ENCODE measurements at regions not wholly inside any gene's neighbourhood (a gene's known extent, or its start where the extent isn't known, plus 50 kb on each side); places are given as distances from the start of the nearest gene placed in this dataset.

DNA sequence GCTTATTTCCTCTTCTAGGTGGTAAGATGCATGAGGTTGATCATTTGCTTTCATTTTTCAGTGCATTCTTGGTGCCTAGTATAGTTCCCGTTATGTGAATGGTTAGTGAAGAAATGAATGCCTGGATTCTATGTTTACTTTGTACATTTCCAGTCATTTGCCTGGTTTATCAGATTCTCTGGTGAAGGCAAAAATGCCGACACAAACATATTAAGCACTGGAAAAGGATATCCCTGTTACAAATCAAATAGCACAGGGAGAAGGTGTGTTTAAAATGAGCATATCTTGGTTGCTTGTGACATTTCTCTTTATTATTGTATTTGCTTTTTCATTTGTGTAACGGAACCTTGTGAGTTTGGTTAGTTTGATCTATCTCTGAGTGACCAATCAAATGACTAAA is 211.3 kb downstream of the MBL2 start:
- no peak overlapping the region for H2AFZ ChIP-seq (ENCODE audit: low read length)
- no peaks in the 10 kb centered on the region for H3K79me1 ChIP-seq (ENCODE audit: insufficient read depth, low read depth, low read length, poor library complexity, severe bottlenecking)
- no peak overlapping the region for H2BK12ac ChIP-seq (ENCODE audit: insufficient read length, low read depth, low read length)
- H2BK20ac ChIP-seq (ENCODE audit: low read depth, low read length, poor library complexity, severe bottlenecking): no peak overlapping the region
- no peaks in the 10 kb centered on the region for H3K4me1 ChIP-seq (ENCODE audit: insufficient read depth, low read length)
- H3K18ac ChIP-seq (ENCODE audit: insufficient read length, low read depth, low read length): no peak overlapping the region
- H3K27ac ChIP-seq (ENCODE audit: insufficient read length, low read depth, low read length): no peak overlapping the region
- no peak overlapping the region for H4K91ac ChIP-seq (ENCODE audit: insufficient read length, low read depth, low read length)
- H3K4me2 ChIP-seq (ENCODE audit: insufficient read depth, insufficient read length, low read length): no peak overlapping the region
- no peak overlapping the region for H4K5ac ChIP-seq (ENCODE audit: insufficient read length, low read depth, low read length)
- no peaks in the 10 kb centered on the region for H3K79me2 ChIP-seq (ENCODE audit: insufficient read depth, low read length)
- H2AK5ac ChIP-seq (ENCODE audit: insufficient read length, low read length): no peak overlapping the region
- Mint-ChIP-seq H3K36me3 (ENCODE audit: insufficient read depth in 1 of 3, low read depth in 3 of 3) (no peaks in the 10 kb centered on the region), H3K27me3 (ENCODE audit: low read depth) (peaks cover 2% of the 10 kb centered on the region; the same call in 1 of the 2 replicates), H3K9me3 (peaks cover 0 to 1% of the 10 kb centered on the region in 2 experiments; a peak in 1 of 5 replicates), H3K4me1 (no peaks in the 10 kb centered on the region), H3K27ac (no peak overlapping the region), H3K4me3 (no peak overlapping the region)
- H2BK120ac ChIP-seq (ENCODE audit: low read depth, low read length, poor library complexity, severe bottlenecking): no peak overlapping the region
- H3K14ac ChIP-seq (ENCODE audit: insufficient read depth, low read length): no peak overlapping the region
- H2BK5ac ChIP-seq (ENCODE audit: insufficient read length, low read length): no peak overlapping the region
- H3K23ac ChIP-seq (ENCODE audit: insufficient read length, low read depth, low read length): no peak overlapping the region
- no CpG with 5 or more reads among the region's 3 CpGs for WGBS (ENCODE audit: extremely low coverage, insufficient read length, low lambda C conversion rate)
- H3K23me2 ChIP-seq (ENCODE audit: insufficient read length, low read depth, low read length, poor library complexity, severe bottlenecking): no peaks in the 10 kb centered on the region
- no peak overlapping the region for H3K4ac ChIP-seq (ENCODE audit: low read depth, low read length)
- H3K9me3 ChIP-seq (ENCODE audit: control insufficient read depth, low read depth, low read length): no peaks in the 10 kb centered on the region
- no peak overlapping the region for H3K9ac ChIP-seq (ENCODE audit: extremely low read depth, insufficient read length, low read length)
- no peak overlapping the region for H2BK15ac ChIP-seq (ENCODE audit: low read depth, low read length)
- DNase-seq: no peak
- H3K56ac ChIP-seq (ENCODE audit: insufficient read length, low read depth, low read length): no peak overlapping the region
- TF ChIP-seq CTCF (conservative IDR thresholded peaks at IDR 0.05): no peak
- no peaks in the 10 kb centered on the region for H4K20me1 ChIP-seq (ENCODE audit: control insufficient read depth, insufficient read depth, insufficient read length)
- no peaks in the 10 kb centered on the region for H3K27me3 ChIP-seq (ENCODE audit: insufficient read depth, low read length)
- H3T11ph ChIP-seq (ENCODE audit: low read length): no peak overlapping the region
- no peak overlapping the region for H4K8ac ChIP-seq (replicated peaks; ENCODE audit: insufficient read length, low read depth, low read length)
